ENCODE measurements at regions not wholly inside any gene's neighbourhood (a gene's known extent, or its start where the extent isn't known, plus 50 kb on each side); places are given as distances from the start of the nearest gene placed in this dataset.
"Not testable (repeated sequence)": the region's sequence is repeated elsewhere in the genome, so short reads cannot be mapped to it uniquely, and the experiment has no call there.

DNA sequence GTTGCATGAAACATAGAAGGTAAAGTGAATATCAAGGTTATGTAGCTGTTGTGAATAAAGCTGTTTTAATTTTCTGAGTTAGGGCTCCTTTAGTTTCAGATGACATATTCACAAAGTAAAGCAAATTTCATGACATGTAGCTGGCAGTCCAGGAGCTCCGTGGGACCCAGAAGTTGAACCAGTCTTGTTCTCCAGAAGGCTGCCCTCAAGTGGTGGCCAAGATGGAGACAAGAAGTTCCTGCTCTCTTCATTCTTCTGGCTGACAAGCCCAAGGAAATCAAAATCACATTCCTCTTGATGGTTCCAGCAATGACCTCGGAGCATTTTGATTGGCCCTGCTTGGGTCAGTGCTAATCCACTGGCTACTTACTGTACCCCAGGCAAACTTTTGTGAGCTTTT, 128.7 kb downstream of the LIG4 start:
- no peak overlapping the region for H3K4me3 ChIP-seq (replicated peaks; ENCODE audit: low read depth, low read length)
- DNase-seq (ENCODE audit: extremely low read depth, low read depth) = no peak
- TF ChIP-seq, protein P1, sequence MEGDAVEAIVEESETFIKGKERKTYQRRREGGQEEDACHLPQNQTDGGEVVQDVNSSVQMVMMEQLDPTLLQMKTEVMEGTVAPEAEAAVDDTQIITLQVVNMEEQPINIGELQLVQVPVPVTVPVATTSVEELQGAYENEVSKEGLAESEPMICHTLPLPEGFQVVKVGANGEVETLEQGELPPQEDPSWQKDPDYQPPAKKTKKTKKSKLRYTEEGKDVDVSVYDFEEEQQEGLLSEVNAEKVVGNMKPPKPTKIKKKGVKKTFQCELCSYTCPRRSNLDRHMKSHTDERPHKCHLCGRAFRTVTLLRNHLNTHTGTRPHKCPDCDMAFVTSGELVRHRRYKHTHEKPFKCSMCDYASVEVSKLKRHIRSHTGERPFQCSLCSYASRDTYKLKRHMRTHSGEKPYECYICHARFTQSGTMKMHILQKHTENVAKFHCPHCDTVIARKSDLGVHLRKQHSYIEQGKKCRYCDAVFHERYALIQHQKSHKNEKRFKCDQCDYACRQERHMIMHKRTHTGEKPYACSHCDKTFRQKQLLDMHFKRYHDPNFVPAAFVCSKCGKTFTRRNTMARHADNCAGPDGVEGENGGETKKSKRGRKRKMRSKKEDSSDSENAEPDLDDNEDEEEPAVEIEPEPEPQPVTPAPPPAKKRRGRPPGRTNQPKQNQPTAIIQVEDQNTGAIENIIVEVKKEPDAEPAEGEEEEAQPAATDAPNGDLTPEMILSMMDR (IDR thresholded peaks at IDR 0.05; ENCODE audit: low read depth, low read length, missing control alignments) = no peak

DNA sequence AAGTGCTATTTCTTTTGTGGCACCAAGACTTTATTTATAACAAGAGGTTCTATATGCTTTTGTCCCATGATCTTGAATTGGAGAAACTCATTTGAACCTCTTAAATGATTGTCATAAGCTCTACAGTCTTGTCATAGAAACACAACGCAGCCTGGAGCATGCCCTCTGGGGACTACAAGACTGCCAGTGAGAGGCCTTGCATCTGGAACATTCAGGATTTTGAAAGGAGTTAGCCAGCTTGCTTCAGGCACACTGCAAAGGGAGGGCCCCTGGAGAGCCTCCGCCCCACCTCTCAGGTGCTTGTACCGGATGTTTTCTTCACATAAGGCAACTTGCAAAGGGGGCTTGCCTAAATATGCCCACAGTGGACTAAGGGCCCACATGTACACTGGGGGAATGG, 130.5 kb downstream of the LIG4 start:
- no peak for DNase-seq (ENCODE audit: extremely low read depth, low read depth)
- TF ChIP-seq, protein P1 (IDR thresholded peaks at IDR 0.05; ENCODE audit: low read depth, low read length, missing control alignments) = no peak
- H3K4me3 ChIP-seq (replicated peaks; ENCODE audit: low read depth, low read length) = no peak overlapping the region

DNA sequence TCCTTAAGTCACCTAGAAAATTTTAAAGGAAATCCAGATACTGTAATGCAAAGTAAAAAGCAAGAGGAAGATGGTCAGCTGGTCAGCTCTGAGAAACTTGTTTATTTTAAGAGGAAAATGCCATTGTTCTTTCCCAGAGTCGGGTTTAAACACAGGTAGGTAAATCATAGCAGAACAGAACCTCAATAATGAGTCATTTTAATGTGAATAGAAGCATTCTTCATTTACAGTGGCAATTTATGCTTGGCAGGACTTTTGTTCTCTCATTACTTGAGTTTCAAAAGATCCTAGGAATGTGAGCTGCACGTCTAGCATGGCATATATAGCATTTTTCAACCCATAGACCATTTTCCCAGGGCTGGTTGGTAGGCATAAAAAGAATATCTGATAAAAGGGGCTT, 132.3 kb downstream of the LIG4 start:
- no peak for DNase-seq (ENCODE audit: extremely low read depth, low read depth)
- no peak overlapping the region for H3K4me3 ChIP-seq (replicated peaks; ENCODE audit: low read depth, low read length)
- TF ChIP-seq, protein P1 (IDR thresholded peaks at IDR 0.05; ENCODE audit: low read depth, low read length, missing control alignments) = no peak

DNA sequence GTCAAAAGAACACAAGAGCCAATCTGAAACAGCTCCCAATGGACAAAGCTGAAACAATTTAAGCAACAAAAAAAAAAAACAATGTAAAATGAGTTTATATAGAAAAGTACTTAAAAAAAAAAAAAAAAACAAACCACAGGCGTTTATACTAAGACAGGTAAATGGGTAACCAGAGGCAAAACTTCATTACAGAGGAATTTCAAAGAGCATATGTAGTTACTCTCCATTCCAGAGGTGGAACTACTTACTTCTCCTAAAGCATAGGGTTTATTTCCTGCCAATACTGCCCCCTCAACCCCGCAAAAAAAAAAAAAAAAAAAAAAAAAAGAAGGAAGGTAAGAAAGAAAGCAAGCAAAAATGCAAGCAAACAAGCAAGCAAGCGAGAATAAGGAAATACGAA, 132.9 kb downstream of the LIG4 start:
- TF ChIP-seq, protein P1 (IDR thresholded peaks at IDR 0.05; ENCODE audit: low read depth, low read length, missing control alignments) = no peak
- DNase-seq (ENCODE audit: extremely low read depth, low read depth) = no peak
- no peak overlapping the region for H3K4me3 ChIP-seq (replicated peaks; ENCODE audit: low read depth, low read length)

DNA sequence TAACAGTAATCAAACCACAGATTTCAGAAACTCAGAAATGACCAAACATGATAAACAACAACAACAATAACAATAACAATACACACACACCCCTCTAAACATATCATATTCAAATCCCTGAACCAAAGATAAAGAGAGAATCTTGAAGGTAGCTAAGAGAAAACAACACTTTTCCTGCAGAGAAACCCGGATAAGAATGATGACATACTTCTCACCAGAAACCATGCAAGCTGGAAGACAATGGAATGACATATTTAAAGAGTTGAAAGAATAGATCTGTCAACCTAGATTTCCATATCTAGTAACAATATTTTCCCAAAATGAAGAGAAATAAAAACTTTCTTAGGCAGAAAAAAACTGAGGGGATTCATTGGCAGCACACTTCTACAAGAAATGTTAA, 138.1 kb downstream of the LIG4 start:
- TF ChIP-seq, protein P1 (IDR thresholded peaks at IDR 0.05; ENCODE audit: low read depth, low read length, missing control alignments) = no peak
- DNase-seq (ENCODE audit: extremely low read depth, low read depth) = no peak
- no peak overlapping the region for H3K4me3 ChIP-seq (replicated peaks; ENCODE audit: low read depth, low read length)

DNA sequence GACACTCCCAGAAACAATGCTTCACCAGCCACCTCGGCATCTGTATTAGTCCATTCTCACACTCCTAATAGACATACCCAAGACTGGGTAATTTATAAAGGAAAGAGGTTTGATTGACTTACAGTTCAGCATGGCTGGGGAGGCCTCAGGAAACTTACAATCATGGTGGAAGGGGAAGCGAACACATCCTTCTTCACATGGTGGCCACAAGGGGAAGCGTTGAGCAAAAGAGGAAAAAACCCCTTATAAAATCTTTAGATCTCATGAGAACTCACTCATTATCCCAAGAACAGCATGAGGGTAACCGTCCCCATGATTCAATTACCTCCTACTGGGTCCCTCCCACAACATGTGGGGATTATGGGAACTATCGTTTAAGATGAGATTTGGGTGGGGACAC, 140.9 kb downstream of the LIG4 start:
- not testable (repeated sequence) for DNase-seq (ENCODE audit: extremely low read depth, low read depth); H3K4me3 ChIP-seq (replicated peaks; ENCODE audit: low read depth, low read length)
- TF ChIP-seq, protein P1 (IDR thresholded peaks at IDR 0.05; ENCODE audit: low read depth, low read length, missing control alignments) = peak; percentile 25

DNA sequence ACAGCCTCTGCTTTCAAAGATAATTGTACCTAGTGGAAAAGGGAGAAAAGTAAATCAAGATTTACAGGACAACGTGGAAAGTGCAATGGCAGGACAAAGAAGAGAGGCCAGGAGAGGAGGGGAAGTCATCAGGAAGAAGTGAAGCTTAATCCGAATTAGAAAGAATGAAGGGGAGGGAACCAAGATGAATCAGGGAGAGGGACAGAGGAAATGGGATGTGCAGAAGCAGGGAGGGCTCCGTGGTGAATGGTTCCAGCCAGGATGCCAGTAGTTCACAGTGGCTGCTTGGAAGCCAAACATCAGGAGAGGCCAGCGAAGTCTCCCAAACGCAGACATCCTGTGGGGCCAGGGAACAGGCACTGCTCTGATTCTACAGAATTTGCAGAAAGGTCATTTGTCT, 144.4 kb downstream of the LIG4 start:
- no peak for DNase-seq (ENCODE audit: extremely low read depth, low read depth)
- no peak overlapping the region for H3K4me3 ChIP-seq (replicated peaks; ENCODE audit: low read depth, low read length)
- TF ChIP-seq, protein P1 (IDR thresholded peaks at IDR 0.05; ENCODE audit: low read depth, low read length, missing control alignments) = no peak
